Breast epithelium (tissue), 3 donors: ENCODE measurements at regions not wholly inside any gene's neighbourhood (a gene's known extent, or its start where the extent isn't known, plus 50 kb on each side); places are given as distances from the start of the nearest gene placed in this dataset.

Source experiments
- CTCF ChIP-seq, 3 donors: fragments of 450-650 bp; IDR thresholded peaks; one replicate each; pipeline ENCODE4 v1.5.1; 2016 to 2017; ENCODE audit warnings: antibody characterized with exemption in 3 of 3, mild to moderate bottlenecking in 3 of 3, moderate library complexity in 3 of 3
- POLR2A ChIP-seq: fragments of 450-650 bp; IDR thresholded peaks from one replicate; pipeline ENCODE4 v1.6.1; 2016; ENCODE audit warnings: antibody characterized with exemption, mild to moderate bottlenecking, moderate library complexity

GRCh38 chr13:111480503-111480902 lies 160.1 kb downstream of the TEX29 start:
- TF ChIP-seq POLR2A: no peak
- no peak for TF ChIP-seq CTCF (IDR thresholded peaks at IDR 0.05)
